Endothelial cell (in vitro differentiated cells): ENCODE measurements at regions not wholly inside any gene's neighbourhood (a gene's known extent, or its start where the extent isn't known, plus 50 kb on each side); places are given as distances from the start of the nearest gene placed in this dataset.

ENCODE experiments used
- DNase-seq: peaks from one replicate; pipeline ENCODE4 v3.0.0; 2021; ENCODE audit warnings: low spot score
- H3K27ac Mint-ChIP-seq: one replicate; pipeline ENCODE4 v1.8.0; 2021; ENCODE audit warnings: mixed read lengths, inconsistent platforms; ENCODE audit not compliant: unreplicated experiment
- H3K27me3 Mint-ChIP-seq: one replicate; pipeline ENCODE4 v1.8.0; 2021; ENCODE audit warnings: mild to moderate bottlenecking, moderate library complexity, mixed read lengths, inconsistent platforms; ENCODE audit not compliant: unreplicated experiment
- H3K36me3 Mint-ChIP-seq: one replicate; pipeline ENCODE4 v1.8.0; 2021; ENCODE audit warnings: mild to moderate bottlenecking, low read depth, mixed read lengths, inconsistent platforms; ENCODE audit not compliant: unreplicated experiment
- H3K4me1 Mint-ChIP-seq: one replicate; pipeline ENCODE4 v1.8.0; 2021; ENCODE audit warnings: mild to moderate bottlenecking, mixed read lengths, inconsistent platforms; ENCODE audit not compliant: unreplicated experiment
- H3K4me3 Mint-ChIP-seq: one replicate; pipeline ENCODE4 v1.8.0; 2021; ENCODE audit warnings: mild to moderate bottlenecking, mixed read lengths, inconsistent platforms; ENCODE audit not compliant: unreplicated experiment
- H3K9me3 Mint-ChIP-seq: one replicate; pipeline ENCODE4 v1.8.0; 2021; ENCODE audit warnings: mixed read lengths, inconsistent platforms; ENCODE audit not compliant: unreplicated experiment
- TF ChIP-seq, protein P1 (sequence below): fragments of 200-600 bp; sonication (generic); IDR thresholded peaks from one replicate; pipeline ENCODE4 v1.5.0; 2021; ENCODE audit warnings: antibody characterized with exemption; ENCODE audit not compliant: unreplicated experiment

GRCh38 chr1:121515235-121515634 lies 330.5 kb downstream of the SRGAP2C start:
- H3K27ac Mint-ChIP-seq, result no peak overlapping the region
- H3K4me1 Mint-ChIP-seq, result peaks cover 10% of the 10 kb centered on the region
- H3K4me3 Mint-ChIP-seq, result no peak overlapping the region
- peaks cover 5% of the 10 kb centered on the region for H3K9me3 Mint-ChIP-seq
- peaks cover 9% of the 10 kb centered on the region for H3K36me3 Mint-ChIP-seq
- H3K27me3 Mint-ChIP-seq, result peaks cover 6% of the 10 kb centered on the region
- TF ChIP-seq, protein P1, sequence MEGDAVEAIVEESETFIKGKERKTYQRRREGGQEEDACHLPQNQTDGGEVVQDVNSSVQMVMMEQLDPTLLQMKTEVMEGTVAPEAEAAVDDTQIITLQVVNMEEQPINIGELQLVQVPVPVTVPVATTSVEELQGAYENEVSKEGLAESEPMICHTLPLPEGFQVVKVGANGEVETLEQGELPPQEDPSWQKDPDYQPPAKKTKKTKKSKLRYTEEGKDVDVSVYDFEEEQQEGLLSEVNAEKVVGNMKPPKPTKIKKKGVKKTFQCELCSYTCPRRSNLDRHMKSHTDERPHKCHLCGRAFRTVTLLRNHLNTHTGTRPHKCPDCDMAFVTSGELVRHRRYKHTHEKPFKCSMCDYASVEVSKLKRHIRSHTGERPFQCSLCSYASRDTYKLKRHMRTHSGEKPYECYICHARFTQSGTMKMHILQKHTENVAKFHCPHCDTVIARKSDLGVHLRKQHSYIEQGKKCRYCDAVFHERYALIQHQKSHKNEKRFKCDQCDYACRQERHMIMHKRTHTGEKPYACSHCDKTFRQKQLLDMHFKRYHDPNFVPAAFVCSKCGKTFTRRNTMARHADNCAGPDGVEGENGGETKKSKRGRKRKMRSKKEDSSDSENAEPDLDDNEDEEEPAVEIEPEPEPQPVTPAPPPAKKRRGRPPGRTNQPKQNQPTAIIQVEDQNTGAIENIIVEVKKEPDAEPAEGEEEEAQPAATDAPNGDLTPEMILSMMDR, result no peak
- DNase-seq, result no peak

DNA sequence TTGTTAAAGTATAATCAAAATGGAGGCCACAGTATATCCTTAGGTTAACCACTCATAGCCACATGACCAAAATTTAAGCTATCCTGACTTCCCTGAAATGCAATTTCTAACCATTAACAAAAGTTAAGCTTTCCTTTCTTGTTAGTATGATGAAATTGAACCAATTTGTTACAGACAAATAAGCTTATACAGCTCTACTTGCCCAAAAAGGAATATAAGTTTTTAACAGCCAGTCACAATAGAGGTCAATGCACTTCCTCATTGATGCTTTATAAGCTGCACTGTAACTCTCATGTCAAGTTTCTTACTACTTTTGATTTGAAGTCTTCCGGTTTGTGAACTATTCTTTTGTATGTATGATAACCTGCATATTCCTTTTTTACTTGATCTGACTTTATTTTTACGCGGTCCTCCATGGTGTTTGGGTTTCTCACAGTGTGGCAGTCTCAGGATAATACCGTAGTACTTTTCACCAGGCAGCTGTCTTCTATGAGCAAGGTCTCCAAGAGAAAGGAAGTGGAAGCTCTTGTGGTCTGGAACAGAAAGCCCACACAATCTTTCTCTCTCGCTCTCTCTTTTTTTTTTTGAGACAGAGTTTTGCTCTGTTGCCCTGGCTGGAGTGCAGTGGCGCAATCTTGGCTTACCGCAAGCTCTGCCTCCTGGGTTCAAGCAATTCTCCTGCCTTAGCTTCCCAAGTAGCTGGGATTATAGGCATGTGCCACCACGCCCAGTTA lies 331.6 kb downstream of the SRGAP2C start:
- no peak overlapping the region for H3K4me3 Mint-ChIP-seq
- H3K27ac Mint-ChIP-seq, result no peak overlapping the region
- no peaks in the 10 kb centered on the region for H3K9me3 Mint-ChIP-seq
- DNase-seq, result no peak
- H3K36me3 Mint-ChIP-seq, result peaks cover 5% of the 10 kb centered on the region
- TF ChIP-seq, protein P1, result no peak
- H3K4me1 Mint-ChIP-seq, result peaks cover 11% of the 10 kb centered on the region
- peaks cover 6% of the 10 kb centered on the region for H3K27me3 Mint-ChIP-seq

- Mint-ChIP-seq H3K4me3 (no peak overlapping the region), H3K27me3 (peaks cover 4% of the 10 kb centered on the region), H3K4me1 (peaks cover 11% of the 10 kb centered on the region), H3K36me3 (peaks cover 5% of the 10 kb centered on the region), H3K27ac (no peak overlapping the region), H3K9me3 (no peaks in the 10 kb centered on the region)
- no peak for DNase-seq
- TF ChIP-seq, protein P1, result no peak
Observed at GRCh38 chr1:121517586-121518230, 332.9 kb downstream of the SRGAP2C start.

- no peak for DNase-seq
- peaks cover 11% of the 10 kb centered on the region for H3K4me1 Mint-ChIP-seq
- H3K27me3 Mint-ChIP-seq, result peaks cover 4% of the 10 kb centered on the region
- H3K36me3 Mint-ChIP-seq, result peaks cover 5% of the 10 kb centered on the region
- H3K9me3 Mint-ChIP-seq, result no peaks in the 10 kb centered on the region
- H3K4me3 Mint-ChIP-seq, result peak overlapping the region; percentile 93
- peak overlapping the region; percentile 50 for H3K27ac Mint-ChIP-seq
- TF ChIP-seq, protein P1, result no peak
Observed at GRCh38 chr1:121518726-121519041, 333.9 kb downstream of the SRGAP2C start.
